Cardiac fibroblast (primary cell): ENCODE measurements at regions not wholly inside any gene's neighbourhood (a gene's known extent, or its start where the extent isn't known, plus 50 kb on each side); places are given as distances from the start of the nearest gene placed in this dataset.

Experiments used
- DNase-seq, 2 donors: peaks; one replicate each; pipeline versions ENCODE4 v3.0.0 to v3.0.0-alpha.2; 2010; ENCODE audit warnings: low read depth in 2 of 2
- H3K4me3 ChIP-seq, 2 donors: replicated peaks in 1 of 2; 1 replicate in 1 of 2; 2 replicates in 1 of 2; pipeline ENCODE4 v1.5.1; 2011; ENCODE audit warnings: low read depth in 2 of 2, low read length in 2 of 2, mild to moderate bottlenecking in 2 of 2, moderate library complexity in 1 of 2
- TF ChIP-seq, protein P1 (sequence below): IDR thresholded peaks from one replicate; pipeline ENCODE4 v1.5.1; 2011; ENCODE audit warnings: low read depth, mild to moderate bottlenecking, low read length, inconsistent platforms

DNA sequence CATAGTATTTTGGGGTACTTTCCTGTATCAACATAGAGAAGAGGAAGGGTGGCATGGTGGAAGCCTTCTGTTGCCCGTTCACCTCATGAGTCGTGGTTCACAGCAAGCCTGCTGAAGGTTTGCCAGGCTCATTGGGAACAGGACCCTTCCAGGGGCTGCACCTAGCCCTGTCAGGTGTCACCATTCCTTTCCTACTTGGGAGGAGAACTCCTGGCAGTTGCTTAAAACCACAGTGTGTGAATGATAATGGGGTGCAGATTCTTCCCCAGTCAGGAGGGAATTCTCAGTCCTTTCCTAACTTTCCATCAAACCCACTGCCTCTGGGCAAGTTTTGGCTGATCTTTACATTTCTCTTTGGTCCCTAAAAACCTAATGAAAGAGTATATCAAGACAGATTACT, 99.4 kb upstream of the CTNND2 start:
- TF ChIP-seq, protein P1, sequence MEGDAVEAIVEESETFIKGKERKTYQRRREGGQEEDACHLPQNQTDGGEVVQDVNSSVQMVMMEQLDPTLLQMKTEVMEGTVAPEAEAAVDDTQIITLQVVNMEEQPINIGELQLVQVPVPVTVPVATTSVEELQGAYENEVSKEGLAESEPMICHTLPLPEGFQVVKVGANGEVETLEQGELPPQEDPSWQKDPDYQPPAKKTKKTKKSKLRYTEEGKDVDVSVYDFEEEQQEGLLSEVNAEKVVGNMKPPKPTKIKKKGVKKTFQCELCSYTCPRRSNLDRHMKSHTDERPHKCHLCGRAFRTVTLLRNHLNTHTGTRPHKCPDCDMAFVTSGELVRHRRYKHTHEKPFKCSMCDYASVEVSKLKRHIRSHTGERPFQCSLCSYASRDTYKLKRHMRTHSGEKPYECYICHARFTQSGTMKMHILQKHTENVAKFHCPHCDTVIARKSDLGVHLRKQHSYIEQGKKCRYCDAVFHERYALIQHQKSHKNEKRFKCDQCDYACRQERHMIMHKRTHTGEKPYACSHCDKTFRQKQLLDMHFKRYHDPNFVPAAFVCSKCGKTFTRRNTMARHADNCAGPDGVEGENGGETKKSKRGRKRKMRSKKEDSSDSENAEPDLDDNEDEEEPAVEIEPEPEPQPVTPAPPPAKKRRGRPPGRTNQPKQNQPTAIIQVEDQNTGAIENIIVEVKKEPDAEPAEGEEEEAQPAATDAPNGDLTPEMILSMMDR = no peak
- no peak for DNase-seq
- no peak overlapping the region for H3K4me3 ChIP-seq

DNA sequence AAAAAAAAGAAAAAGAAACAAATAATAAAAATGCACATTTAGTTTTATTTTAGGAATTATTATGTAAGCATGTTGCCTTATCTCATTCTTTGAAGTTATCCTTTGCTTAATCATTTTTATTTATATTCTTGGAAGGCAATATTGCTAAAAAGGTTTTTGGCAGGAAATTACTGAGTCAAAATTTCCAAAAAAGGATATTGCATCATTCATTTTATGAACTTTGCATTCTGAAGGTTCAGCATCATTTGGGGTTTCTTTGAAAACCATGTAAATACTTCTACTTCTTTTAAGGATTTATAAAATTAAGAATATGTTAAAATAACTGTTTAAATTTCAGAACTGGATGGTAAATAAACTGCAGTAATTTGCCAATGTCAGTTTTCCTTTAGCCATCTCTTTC, 94.2 kb upstream of the CTNND2 start:
- no peak overlapping the region for H3K4me3 ChIP-seq
- DNase-seq = no peak
- TF ChIP-seq, protein P1 = no peak

DNA sequence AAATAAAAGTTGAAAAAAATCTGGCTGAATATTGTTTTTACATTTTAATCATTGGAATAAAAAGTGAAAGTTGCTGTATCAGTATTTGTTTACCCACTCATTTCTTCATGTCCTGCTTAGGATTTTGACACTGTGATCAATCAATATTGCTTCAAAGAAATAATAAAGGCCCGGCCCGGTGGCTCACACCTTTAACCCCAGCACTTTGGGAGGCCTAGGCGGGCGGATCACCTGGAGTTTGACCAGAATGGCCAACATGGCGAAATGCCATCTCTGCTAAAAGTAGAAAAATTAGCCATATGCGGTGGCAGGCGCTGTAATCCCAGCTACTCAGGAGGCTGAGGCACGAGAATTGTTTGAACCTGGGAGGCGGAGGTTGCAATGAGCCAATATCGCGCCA, 93.7 kb upstream of the CTNND2 start:
- no peak for DNase-seq
- H3K4me3 ChIP-seq = no peak overlapping the region

DNA sequence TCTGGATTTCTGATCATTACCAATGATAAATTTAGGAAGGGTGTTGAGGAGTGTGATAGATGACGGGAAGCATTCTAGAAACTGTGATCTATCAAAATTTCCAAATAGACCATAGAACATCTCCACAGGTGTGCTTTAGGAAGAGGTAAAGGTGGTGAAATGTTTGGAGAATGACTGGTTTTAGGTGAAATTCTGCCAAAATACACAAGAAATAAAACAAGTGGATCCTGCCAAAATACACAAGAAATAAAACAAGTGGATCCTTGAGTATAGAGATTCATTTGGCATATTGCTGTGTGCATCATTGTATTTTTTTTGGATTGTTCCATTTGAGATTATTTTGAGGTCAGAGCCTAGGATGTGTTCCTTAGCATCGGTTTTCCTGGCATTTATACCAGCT, 88.3 kb upstream of the CTNND2 start:
- no peak overlapping the region for H3K4me3 ChIP-seq
- no peak for DNase-seq
- TF ChIP-seq, protein P1 = no peak

More for the DNA sequence above, 93.7 kb upstream of the CTNND2 start:
- TF ChIP-seq, protein P1 = no peak

DNA sequence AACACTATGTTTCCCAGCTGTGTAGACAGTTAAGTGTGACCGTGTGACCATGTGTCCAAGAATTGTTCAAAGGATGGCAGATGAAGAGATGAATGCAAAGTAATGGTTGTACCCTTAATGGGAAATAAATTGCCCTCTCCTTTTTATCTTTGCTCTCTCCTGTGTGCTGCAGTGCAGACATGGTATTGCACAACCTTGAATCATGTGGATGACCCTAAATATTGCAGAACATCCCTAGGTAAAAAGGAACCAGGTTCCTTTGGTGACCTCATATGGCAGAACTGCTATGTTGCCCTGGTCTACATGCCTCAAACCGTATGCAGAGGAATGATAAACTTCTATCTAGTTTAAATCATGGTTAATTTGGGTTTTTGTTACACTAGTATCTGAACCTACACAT, 81.7 kb upstream of the CTNND2 start:
- no peak overlapping the region for H3K4me3 ChIP-seq
- DNase-seq = no peak
- TF ChIP-seq, protein P1 = no peak

DNA sequence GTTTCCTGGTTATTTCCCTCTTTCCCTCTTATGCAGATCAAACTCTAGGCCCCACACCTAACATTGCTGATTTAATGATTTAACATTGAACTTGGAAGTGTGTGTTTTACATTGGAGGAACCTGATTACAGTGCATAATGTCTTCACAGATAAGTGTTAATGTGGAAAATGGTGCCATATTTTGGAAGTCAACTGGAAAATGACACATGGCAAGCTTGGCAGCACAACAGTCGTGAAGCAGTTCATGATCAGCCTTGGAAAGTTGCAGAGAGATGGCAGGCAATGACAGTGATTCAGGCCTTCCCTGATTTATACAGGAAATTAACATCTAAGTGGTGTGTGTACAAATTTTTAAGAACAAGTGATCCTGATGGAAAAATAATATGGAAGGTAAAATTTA, 80.0 kb upstream of the CTNND2 start:
- TF ChIP-seq, protein P1 = no peak
- no peak for DNase-seq
- no peak overlapping the region for H3K4me3 ChIP-seq

DNA sequence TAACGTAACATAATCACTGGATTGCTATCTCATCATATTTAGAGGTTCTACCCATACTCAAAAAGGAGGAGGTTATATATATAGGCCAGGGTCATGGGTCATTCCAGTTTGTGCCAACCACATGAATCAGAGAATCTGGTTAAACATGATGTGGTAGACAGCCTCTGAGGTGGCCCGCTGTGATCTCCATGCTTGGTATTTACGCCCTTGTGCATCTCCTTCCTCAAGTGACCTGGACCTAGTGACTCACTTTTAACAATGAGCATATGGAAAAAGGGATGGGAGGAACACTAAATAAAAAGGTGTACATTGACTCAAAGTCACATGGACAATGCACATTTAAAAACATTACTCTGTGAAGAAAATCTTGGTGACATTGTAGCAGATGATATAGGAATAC, 77.7 kb upstream of the CTNND2 start:
- no peak for DNase-seq
- TF ChIP-seq, protein P1 = no peak
- H3K4me3 ChIP-seq = no peak overlapping the region
